ENCODE measurements at regions not wholly inside any gene's neighbourhood (a gene's known extent, or its start where the extent isn't known, plus 50 kb on each side); places are given as distances from the start of the nearest gene placed in this dataset.

DNA sequence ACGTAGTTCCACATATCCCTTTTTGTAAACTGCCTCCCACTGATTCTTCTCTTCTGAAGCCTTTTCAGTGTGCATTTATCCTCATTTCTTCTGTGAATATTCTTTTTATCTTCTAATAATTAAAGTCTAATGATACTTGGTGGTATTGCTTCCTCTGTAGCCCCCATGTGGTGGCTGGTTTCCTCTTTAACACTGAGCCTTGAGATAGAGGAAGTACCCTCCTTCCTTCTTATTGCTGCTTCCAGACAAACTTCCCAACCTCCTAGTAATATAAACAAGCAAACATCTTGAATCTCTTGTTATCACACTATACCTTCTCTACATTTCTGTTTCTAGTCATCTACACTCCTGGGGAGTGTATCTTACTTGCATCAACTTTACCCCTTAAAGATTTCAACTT lies 310.5 kb upstream of the GIMD1 start:
- Histone ChIP-seq H3K4me1 (no peaks in the 10 kb centered on the region), H3K36me3 (no peaks in the 10 kb centered on the region), H3K27ac (no peak overlapping the region), H3K27me3 (no peaks in the 10 kb centered on the region), H3K9me3 (no peaks in the 10 kb centered on the region), H3K4me3 (no peak overlapping the region), H3K9ac (ENCODE audit: low read depth in 2 of 2, low read length in 2 of 2) (no peak overlapping the region)
- intact Hi-C loops (cut with DNase I): no loop called here
- DNase-seq: no peak
- TF ChIP-seq, protein P1, sequence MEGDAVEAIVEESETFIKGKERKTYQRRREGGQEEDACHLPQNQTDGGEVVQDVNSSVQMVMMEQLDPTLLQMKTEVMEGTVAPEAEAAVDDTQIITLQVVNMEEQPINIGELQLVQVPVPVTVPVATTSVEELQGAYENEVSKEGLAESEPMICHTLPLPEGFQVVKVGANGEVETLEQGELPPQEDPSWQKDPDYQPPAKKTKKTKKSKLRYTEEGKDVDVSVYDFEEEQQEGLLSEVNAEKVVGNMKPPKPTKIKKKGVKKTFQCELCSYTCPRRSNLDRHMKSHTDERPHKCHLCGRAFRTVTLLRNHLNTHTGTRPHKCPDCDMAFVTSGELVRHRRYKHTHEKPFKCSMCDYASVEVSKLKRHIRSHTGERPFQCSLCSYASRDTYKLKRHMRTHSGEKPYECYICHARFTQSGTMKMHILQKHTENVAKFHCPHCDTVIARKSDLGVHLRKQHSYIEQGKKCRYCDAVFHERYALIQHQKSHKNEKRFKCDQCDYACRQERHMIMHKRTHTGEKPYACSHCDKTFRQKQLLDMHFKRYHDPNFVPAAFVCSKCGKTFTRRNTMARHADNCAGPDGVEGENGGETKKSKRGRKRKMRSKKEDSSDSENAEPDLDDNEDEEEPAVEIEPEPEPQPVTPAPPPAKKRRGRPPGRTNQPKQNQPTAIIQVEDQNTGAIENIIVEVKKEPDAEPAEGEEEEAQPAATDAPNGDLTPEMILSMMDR (IDR thresholded peaks at IDR 0.05): no peak

GRCh38 chr4:106677213-106677612 lies 308.6 kb upstream of the GIMD1 start:
- Histone ChIP-seq H3K27ac (no peak overlapping the region), H3K9ac (ENCODE audit: low read depth in 2 of 2, low read length in 2 of 2) (no peak overlapping the region), H3K36me3 (no peaks in the 10 kb centered on the region), H3K9me3 (no peaks in the 10 kb centered on the region), H3K27me3 (no peaks in the 10 kb centered on the region), H3K4me1 (no peaks in the 10 kb centered on the region), H3K4me3 (no peak overlapping the region)
- DNase-seq: no peak
- TF ChIP-seq, protein P1 (IDR thresholded peaks at IDR 0.05): no peak
- intact Hi-C loops (cut with DNase I): no loop called here

- no peaks in the 10 kb centered on the region for H3K9me3 ChIP-seq
- H3K27ac ChIP-seq: no peak overlapping the region
- TF ChIP-seq, protein P1 (IDR thresholded peaks at IDR 0.05): no peak
- H3K4me3 ChIP-seq: no peak overlapping the region
- H3K9ac ChIP-seq (ENCODE audit: low read depth in 2 of 2, low read length in 2 of 2): no peak overlapping the region
- intact Hi-C loops (cut with DNase I): no loop called here
- no peaks in the 10 kb centered on the region for H3K36me3 ChIP-seq
- no peak for DNase-seq
- H3K27me3 ChIP-seq: no peaks in the 10 kb centered on the region
- no peaks in the 10 kb centered on the region for H3K4me1 ChIP-seq
These were observed 307.8 kb upstream of the GIMD1 start for GRCh38 chr4:106676173-106676921.

DNA sequence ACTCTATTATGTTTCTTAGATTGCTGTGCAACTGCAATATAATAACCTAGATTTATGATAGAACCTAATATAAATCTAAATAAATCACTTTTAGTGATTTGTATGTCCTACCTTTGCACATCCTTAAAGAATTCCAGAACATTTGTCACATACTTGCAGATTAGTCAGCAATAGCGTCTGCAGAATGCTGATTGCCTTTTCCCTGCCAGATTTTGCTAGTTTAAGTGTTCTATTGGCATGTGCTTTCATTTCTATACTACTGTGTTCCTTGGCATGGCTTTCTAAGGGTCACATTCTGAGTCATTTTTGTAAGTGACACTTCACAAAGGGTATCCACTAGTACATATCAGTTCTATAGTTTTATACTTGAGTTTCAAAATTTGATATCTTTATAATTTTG lies 303.1 kb upstream of the GIMD1 start:
- TF ChIP-seq, protein P1 (IDR thresholded peaks at IDR 0.05): no peak
- H3K27ac ChIP-seq: no peak overlapping the region
- H3K9me3 ChIP-seq: no peaks in the 10 kb centered on the region
- DNase-seq: no peak
- H3K36me3 ChIP-seq: no peaks in the 10 kb centered on the region
- H3K4me1 ChIP-seq: no peaks in the 10 kb centered on the region
- no peaks in the 10 kb centered on the region for H3K27me3 ChIP-seq
- H3K9ac ChIP-seq (ENCODE audit: low read depth in 2 of 2, low read length in 2 of 2): no peak overlapping the region
- intact Hi-C loops (cut with DNase I): no loop called here
- no peak overlapping the region for H3K4me3 ChIP-seq

DNA sequence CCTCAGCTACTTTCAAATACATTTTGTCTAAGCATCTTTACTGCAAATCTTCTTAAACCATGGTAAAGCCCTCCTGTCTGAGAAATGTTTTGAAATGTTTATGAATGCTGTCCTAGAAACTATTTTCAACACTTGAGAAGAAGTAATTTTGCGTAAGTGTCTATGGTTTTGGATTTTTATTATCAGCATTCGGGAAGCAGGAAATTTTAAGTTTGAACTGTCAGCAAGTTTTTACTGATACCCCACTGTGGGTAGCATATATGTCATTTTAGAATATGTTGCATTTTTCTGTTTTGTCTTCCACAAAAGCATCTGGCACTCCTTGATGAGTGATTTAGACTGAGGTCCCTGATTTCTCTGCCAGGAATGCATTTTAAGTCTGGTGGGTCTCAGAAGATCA lies 302.4 kb upstream of the GIMD1 start:
- H3K9me3 ChIP-seq: no peaks in the 10 kb centered on the region
- no peaks in the 10 kb centered on the region for H3K36me3 ChIP-seq
- no peak overlapping the region for H3K4me3 ChIP-seq
- TF ChIP-seq, protein P1 (IDR thresholded peaks at IDR 0.05): no peak
- H3K9ac ChIP-seq (ENCODE audit: low read depth in 2 of 2, low read length in 2 of 2): no peak overlapping the region
- intact Hi-C loops (cut with DNase I): no loop called here
- DNase-seq: no peak
- no peaks in the 10 kb centered on the region for H3K4me1 ChIP-seq
- H3K27ac ChIP-seq: no peak overlapping the region
- H3K27me3 ChIP-seq: no peaks in the 10 kb centered on the region

Data from colonic mucosa (tissue), 4 donors.